Activated T-helper 17 cell treated with anti-CD3 and anti-CD28 coated beads, Interleukin-2, amount 50 U/mL, for 72 hours (primary cell): ENCODE measurements at regions not wholly inside any gene's neighbourhood (a gene's known extent, or its start where the extent isn't known, plus 50 kb on each side); places are given as distances from the start of the nearest gene placed in this dataset.
"Not testable (repeated sequence)": the region's sequence is repeated elsewhere in the genome, so short reads cannot be mapped to it uniquely, and the experiment has no call there.

Experiments
- ATAC-seq: fragments of 150-1000 bp; cut with Tn5 transposase; replicated peaks from 2 replicates; pipeline ENCODE4 v1.10.0; 2021; ENCODE audit warnings: mild to moderate bottlenecking, moderate library complexity
- H3K27ac Mint-ChIP-seq: one replicate; pipeline ENCODE4 v1.8.0; 2022; ENCODE audit warnings: mixed read lengths
- H3K27me3 Mint-ChIP-seq: one replicate; pipeline ENCODE4 v1.8.0; 2022; ENCODE audit warnings: mixed read lengths
- H3K36me3 Mint-ChIP-seq: one replicate; pipeline ENCODE4 v1.8.0; 2022; ENCODE audit warnings: low read depth, mild to moderate bottlenecking, mixed read lengths
- H3K4me1 Mint-ChIP-seq: one replicate; pipeline ENCODE4 v1.8.0; 2022; ENCODE audit warnings: mixed read lengths
- H3K4me3 Mint-ChIP-seq: one replicate; pipeline ENCODE4 v1.8.0; 2022; ENCODE audit warnings: mild to moderate bottlenecking, mixed read lengths
- H3K9me3 Mint-ChIP-seq: one replicate; pipeline ENCODE4 v1.8.0; 2022; ENCODE audit warnings: mixed read lengths

GRCh38 chr14:101294136-101294535 is 267.2 kb upstream of the DIO3 start:
- no peak overlapping the region for H3K4me3 Mint-ChIP-seq
- H3K36me3 Mint-ChIP-seq = no peaks in the 10 kb centered on the region
- peaks cover 43% of the 10 kb centered on the region for H3K27me3 Mint-ChIP-seq
- H3K4me1 Mint-ChIP-seq = no peaks in the 10 kb centered on the region
- ATAC-seq = no peak
- no peak overlapping the region for H3K27ac Mint-ChIP-seq
- peaks cover 12% of the 10 kb centered on the region for H3K9me3 Mint-ChIP-seq

GRCh38 chr14:101299781-101300180 is 261.5 kb upstream of the DIO3 start:
- H3K4me1 Mint-ChIP-seq, H3K36me3 Mint-ChIP-seq, H3K4me3 Mint-ChIP-seq, H3K27ac Mint-ChIP-seq, ATAC-seq: not testable (repeated sequence)
- Mint-ChIP-seq H3K9me3 (peaks cover 12% of the 10 kb centered on the region), H3K27me3 (peaks cover 23% of the 10 kb centered on the region)

GRCh38 chr14:101301011-101301410 is 260.3 kb upstream of the DIO3 start:
- Mint-ChIP-seq H3K27ac (no peak overlapping the region), H3K4me1 (no peaks in the 10 kb centered on the region), H3K4me3 (no peak overlapping the region), H3K36me3 (no peaks in the 10 kb centered on the region), H3K27me3 (peaks cover 18% of the 10 kb centered on the region), H3K9me3 (peaks cover 9% of the 10 kb centered on the region)
- no peak for ATAC-seq

GRCh38 chr14:101307162-101307561 is 254.1 kb upstream of the DIO3 start:
- not testable (repeated sequence) for ATAC-seq, H3K9me3 Mint-ChIP-seq, H3K4me3 Mint-ChIP-seq, H3K4me1 Mint-ChIP-seq, H3K36me3 Mint-ChIP-seq, H3K27ac Mint-ChIP-seq
- H3K27me3 Mint-ChIP-seq = peaks cover 12% of the 10 kb centered on the region

GRCh38 chr14:101311186-101311585 is 250.1 kb upstream of the DIO3 start:
- not testable (repeated sequence) for H3K4me3 Mint-ChIP-seq, ATAC-seq, H3K27ac Mint-ChIP-seq, H3K9me3 Mint-ChIP-seq, H3K4me1 Mint-ChIP-seq, H3K36me3 Mint-ChIP-seq
- H3K27me3 Mint-ChIP-seq = peaks cover 24% of the 10 kb centered on the region

GRCh38 chr14:101313268-101313667 is 248.0 kb upstream of the DIO3 start:
- Mint-ChIP-seq H3K4me1 (no peaks in the 10 kb centered on the region), H3K36me3 (no peaks in the 10 kb centered on the region), H3K27ac (no peak overlapping the region), H3K27me3 (peaks cover 25% of the 10 kb centered on the region), H3K4me3 (no peak overlapping the region), H3K9me3 (peaks cover 14% of the 10 kb centered on the region)
- no peak for ATAC-seq

- peaks cover 14% of the 10 kb centered on the region for H3K9me3 Mint-ChIP-seq
- peak; percentile 42 for ATAC-seq
- no peaks in the 10 kb centered on the region for H3K36me3 Mint-ChIP-seq
- peaks cover 25% of the 10 kb centered on the region for H3K27me3 Mint-ChIP-seq
- no peak overlapping the region for H3K27ac Mint-ChIP-seq
- no peak overlapping the region for H3K4me3 Mint-ChIP-seq
- H3K4me1 Mint-ChIP-seq = no peaks in the 10 kb centered on the region
Observed at GRCh38 chr14:101315802-101316296, 245.4 kb upstream of the DIO3 start.

- Mint-ChIP-seq H3K36me3 (no peaks in the 10 kb centered on the region), H3K27me3 (peaks cover 15% of the 10 kb centered on the region), H3K27ac (no peak overlapping the region), H3K4me1 (no peaks in the 10 kb centered on the region), H3K4me3 (no peak overlapping the region), H3K9me3 (peaks cover 15% of the 10 kb centered on the region)
- no peak for ATAC-seq
Observed at GRCh38 chr14:101318271-101318670, 243.0 kb upstream of the DIO3 start.

- H3K27ac Mint-ChIP-seq = no peak overlapping the region
- H3K4me3 Mint-ChIP-seq = no peak overlapping the region
- no peaks in the 10 kb centered on the region for H3K4me1 Mint-ChIP-seq
- H3K27me3 Mint-ChIP-seq = peaks cover 11% of the 10 kb centered on the region
- H3K9me3 Mint-ChIP-seq = peaks cover 19% of the 10 kb centered on the region
- ATAC-seq = no peak
- no peaks in the 10 kb centered on the region for H3K36me3 Mint-ChIP-seq
Observed at GRCh38 chr14:101320396-101320795, 240.9 kb upstream of the DIO3 start.

- Mint-ChIP-seq H3K4me1 (no peaks in the 10 kb centered on the region), H3K4me3 (no peak overlapping the region), H3K9me3 (peaks cover 6% of the 10 kb centered on the region), H3K27ac (no peak overlapping the region), H3K36me3 (no peaks in the 10 kb centered on the region), H3K27me3 (peaks cover 11% of the 10 kb centered on the region)
- ATAC-seq = no peak
Observed at GRCh38 chr14:101322223-101322622, 239.1 kb upstream of the DIO3 start.

- Mint-ChIP-seq H3K9me3 (peaks cover 6% of the 10 kb centered on the region), H3K27ac (no peak overlapping the region), H3K4me1 (no peaks in the 10 kb centered on the region), H3K4me3 (no peak overlapping the region), H3K27me3 (peaks cover 12% of the 10 kb centered on the region), H3K36me3 (no peaks in the 10 kb centered on the region)
- ATAC-seq = no peak
Observed at GRCh38 chr14:101323111-101323510, 238.2 kb upstream of the DIO3 start.

- H3K27me3 Mint-ChIP-seq = peaks cover 14% of the 10 kb centered on the region
- ATAC-seq, H3K4me3 Mint-ChIP-seq, H3K4me1 Mint-ChIP-seq, H3K9me3 Mint-ChIP-seq, H3K27ac Mint-ChIP-seq, H3K36me3 Mint-ChIP-seq: not testable (repeated sequence)
Observed at GRCh38 chr14:101323614-101324235, 237.6 kb upstream of the DIO3 start.

- no peak for ATAC-seq
- Mint-ChIP-seq H3K4me1 (no peaks in the 10 kb centered on the region), H3K36me3 (no peaks in the 10 kb centered on the region), H3K9me3 (peaks cover 6% of the 10 kb centered on the region), H3K27ac (no peak overlapping the region), H3K27me3 (peaks cover 17% of the 10 kb centered on the region), H3K4me3 (no peak overlapping the region)
Observed at GRCh38 chr14:101325319-101325718, 236.0 kb upstream of the DIO3 start.

- Mint-ChIP-seq H3K4me3 (no peak overlapping the region), H3K4me1 (no peaks in the 10 kb centered on the region), H3K9me3 (peaks cover 2% of the 10 kb centered on the region), H3K27ac (no peak overlapping the region), H3K27me3 (peaks cover 25% of the 10 kb centered on the region), H3K36me3 (no peaks in the 10 kb centered on the region)
- ATAC-seq = no peak
Observed at GRCh38 chr14:101328412-101329028, 232.8 kb upstream of the DIO3 start.

GRCh38 chr14:101330416-101331140 is 230.7 kb upstream of the DIO3 start:
- no peak overlapping the region for H3K27ac Mint-ChIP-seq
- H3K36me3 Mint-ChIP-seq = no peaks in the 10 kb centered on the region
- no peak for ATAC-seq
- H3K9me3 Mint-ChIP-seq = no peaks in the 10 kb centered on the region
- H3K4me1 Mint-ChIP-seq = no peaks in the 10 kb centered on the region
- H3K4me3 Mint-ChIP-seq = no peak overlapping the region
- H3K27me3 Mint-ChIP-seq = peaks cover 25% of the 10 kb centered on the region
